ENCODE measurements at regions not wholly inside any gene's neighbourhood (a gene's known extent, or its start where the extent isn't known, plus 50 kb on each side); places are given as distances from the start of the nearest gene placed in this dataset.

DNA sequence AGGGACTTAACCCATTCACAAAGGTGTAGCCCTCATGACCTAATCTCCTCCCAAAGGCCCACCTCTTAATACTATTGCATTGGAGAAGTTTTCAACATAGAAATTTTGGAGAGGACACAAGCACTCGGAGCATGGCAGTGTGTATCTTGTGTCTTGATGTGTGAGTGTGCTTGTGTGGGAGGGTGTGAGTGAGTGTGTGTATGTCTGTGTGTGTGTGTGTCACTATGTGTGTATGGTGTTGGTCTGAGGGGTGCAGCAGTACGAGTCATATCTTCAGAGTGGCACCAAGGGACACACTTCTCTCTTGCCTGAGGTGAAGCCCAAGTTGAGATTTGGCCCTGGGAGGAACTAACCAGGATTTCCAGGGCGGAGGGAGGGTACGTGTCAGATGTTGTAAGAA, 73.7 kb downstream of the NAV1 start:
- Histone ChIP-seq H3K27me3 (replicated peaks in 1 of 4; ENCODE audit: control extremely low read depth in 1 of 4, control insufficient read depth in 3 of 4, insufficient read depth in 4 of 4, low read length in 3 of 4) (no peaks in the 10 kb centered on the region), H3K27ac (ENCODE audit: low read length in 2 of 2) (no peak overlapping the region), H3K9me3 (ENCODE audit: control extremely low read depth in 1 of 3, control insufficient read depth in 2 of 3, insufficient read depth in 1 of 3, low read length in 2 of 3) (no peaks in the 10 kb centered on the region), H2AFZ (ENCODE audit: insufficient read depth, low read depth, low read length, poor library complexity, severe bottlenecking) (no peak overlapping the region), H3K4me1 (ENCODE audit: control insufficient read depth in 2 of 2, insufficient read depth in 2 of 2, low read length in 2 of 2) (no peaks in the 10 kb centered on the region), H3K36me3 (replicated peaks in 1 of 2; ENCODE audit: control extremely low read depth in 1 of 2, control insufficient read depth in 1 of 2, extremely low read depth in 1 of 2, insufficient read depth in 2 of 2, low read length in 1 of 2) (no peaks in the 10 kb centered on the region), H3K79me2 (ENCODE audit: control insufficient read depth, insufficient read depth, low read length) (no peaks in the 10 kb centered on the region), H3K9ac (ENCODE audit: low read length) (no peak overlapping the region), H3K4me2 (replicated peaks; ENCODE audit: low read depth, low read length, poor library complexity, severe bottlenecking) (no peak overlapping the region), H4K20me1 (ENCODE audit: control insufficient read depth, insufficient read depth, low read length, poor library complexity, severe bottlenecking) (no peaks in the 10 kb centered on the region), H3K4me3 (ENCODE audit: control extremely low read depth in 1 of 5, extremely low read depth in 1 of 5, insufficient read depth in 1 of 5, low read depth in 2 of 5, low read length in 4 of 5) (no peak overlapping the region)
- Mint-ChIP-seq H3K27me3 (peaks cover 8% of the 10 kb centered on the region), H3K4me1 (no peaks in the 10 kb centered on the region), H3K27ac (no peak overlapping the region), H3K4me3 (no peak overlapping the region), H3K9me3 (ENCODE audit: insufficient read depth) (no peaks in the 10 kb centered on the region)
- no peak for TF ChIP-seq EZH2 (IDR thresholded peaks at IDR 0.05; ENCODE audit: borderline replicate concordance, insufficient read depth, low read depth, low read length, poor library complexity, severe bottlenecking)
- TF ChIP-seq, protein P1, sequence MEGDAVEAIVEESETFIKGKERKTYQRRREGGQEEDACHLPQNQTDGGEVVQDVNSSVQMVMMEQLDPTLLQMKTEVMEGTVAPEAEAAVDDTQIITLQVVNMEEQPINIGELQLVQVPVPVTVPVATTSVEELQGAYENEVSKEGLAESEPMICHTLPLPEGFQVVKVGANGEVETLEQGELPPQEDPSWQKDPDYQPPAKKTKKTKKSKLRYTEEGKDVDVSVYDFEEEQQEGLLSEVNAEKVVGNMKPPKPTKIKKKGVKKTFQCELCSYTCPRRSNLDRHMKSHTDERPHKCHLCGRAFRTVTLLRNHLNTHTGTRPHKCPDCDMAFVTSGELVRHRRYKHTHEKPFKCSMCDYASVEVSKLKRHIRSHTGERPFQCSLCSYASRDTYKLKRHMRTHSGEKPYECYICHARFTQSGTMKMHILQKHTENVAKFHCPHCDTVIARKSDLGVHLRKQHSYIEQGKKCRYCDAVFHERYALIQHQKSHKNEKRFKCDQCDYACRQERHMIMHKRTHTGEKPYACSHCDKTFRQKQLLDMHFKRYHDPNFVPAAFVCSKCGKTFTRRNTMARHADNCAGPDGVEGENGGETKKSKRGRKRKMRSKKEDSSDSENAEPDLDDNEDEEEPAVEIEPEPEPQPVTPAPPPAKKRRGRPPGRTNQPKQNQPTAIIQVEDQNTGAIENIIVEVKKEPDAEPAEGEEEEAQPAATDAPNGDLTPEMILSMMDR (IDR thresholded peaks at IDR 0.05) = no peak
- no peak for ATAC-seq (ENCODE audit: low read depth)
- DNase-seq = no peak
- ChIA-PET CTCF (no interaction called here), POLR2A (no interaction called here)
- 70% methylated on average over 4 of the region's 4 CpGs for WGBS (ENCODE audit: insufficient coverage)
- intact Hi-C loops (cut with micrococcal nuclease) = no loop called here

DNA sequence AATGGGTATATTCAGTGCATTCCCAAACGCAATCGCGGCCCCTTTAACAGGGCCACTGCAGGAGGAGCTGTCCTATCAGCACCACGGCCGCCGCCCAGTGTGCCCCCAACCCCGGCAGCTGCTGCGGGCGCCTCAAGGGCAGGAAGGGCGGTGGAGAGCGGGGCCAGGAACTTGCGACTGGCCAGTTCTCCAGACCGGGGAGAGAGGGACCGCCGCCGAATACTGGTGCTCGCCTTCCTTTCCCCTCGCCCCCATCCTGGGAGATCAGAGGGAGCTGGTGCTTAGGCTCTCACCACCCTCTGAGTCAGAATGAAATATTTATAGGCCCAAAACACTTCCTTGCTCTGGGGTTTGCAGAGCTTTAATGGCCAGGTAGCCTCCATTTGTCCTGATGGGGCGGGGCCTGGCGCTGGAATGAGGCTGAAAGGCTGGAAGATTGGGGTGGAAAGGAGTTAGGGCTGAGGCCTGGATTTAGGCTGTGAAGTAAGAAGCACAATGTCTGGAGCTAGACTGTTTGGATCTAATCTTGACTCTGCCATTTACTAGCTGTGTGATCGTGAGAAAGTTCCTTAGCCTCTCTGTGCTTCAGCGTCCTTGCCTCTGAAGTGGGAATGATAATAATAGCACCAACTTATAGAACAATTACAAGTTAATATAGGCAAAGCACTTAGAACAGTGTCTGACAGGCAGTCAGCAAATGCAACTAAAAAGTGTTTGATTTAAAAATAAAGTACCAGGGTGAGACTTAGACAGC, 75.5 kb downstream of the NAV1 start:
- Histone ChIP-seq H3K79me2 (ENCODE audit: control insufficient read depth, insufficient read depth, low read length) (no peaks in the 10 kb centered on the region), H4K20me1 (ENCODE audit: control insufficient read depth, insufficient read depth, low read length, poor library complexity, severe bottlenecking) (no peaks in the 10 kb centered on the region), H2AFZ (ENCODE audit: insufficient read depth, low read depth, low read length, poor library complexity, severe bottlenecking) (no peak overlapping the region), H3K9me3 (ENCODE audit: control extremely low read depth in 1 of 3, control insufficient read depth in 2 of 3, insufficient read depth in 1 of 3, low read length in 2 of 3) (no peaks in the 10 kb centered on the region), H3K36me3 (replicated peaks in 1 of 2; ENCODE audit: control extremely low read depth in 1 of 2, control insufficient read depth in 1 of 2, extremely low read depth in 1 of 2, insufficient read depth in 2 of 2, low read length in 1 of 2) (no peaks in the 10 kb centered on the region), H3K27me3 (replicated peaks in 1 of 4; ENCODE audit: control extremely low read depth in 1 of 4, control insufficient read depth in 3 of 4, insufficient read depth in 4 of 4, low read length in 3 of 4) (no peaks in the 10 kb centered on the region), H3K4me3 (ENCODE audit: control extremely low read depth in 1 of 5, extremely low read depth in 1 of 5, insufficient read depth in 1 of 5, low read depth in 2 of 5, low read length in 4 of 5) (no peak overlapping the region), H3K27ac (ENCODE audit: low read length in 2 of 2) (no peak overlapping the region), H3K4me2 (replicated peaks; ENCODE audit: low read depth, low read length, poor library complexity, severe bottlenecking) (no peak overlapping the region), H3K9ac (ENCODE audit: low read length) (no peak overlapping the region), H3K4me1 (ENCODE audit: control insufficient read depth in 2 of 2, insufficient read depth in 2 of 2, low read length in 2 of 2) (no peaks in the 10 kb centered on the region)
- Mint-ChIP-seq H3K4me3 (no peak overlapping the region), H3K4me1 (no peaks in the 10 kb centered on the region), H3K9me3 (ENCODE audit: insufficient read depth) (no peaks in the 10 kb centered on the region), H3K27me3 (peaks cover 5% of the 10 kb centered on the region), H3K27ac (no peak overlapping the region)
- POLR2A ChIA-PET = interaction anchor here (0.6 kb wide), 1 partner anchor 14 kb away, joined by 3 read pairs; no protein-coding TSS in a partner anchor
- TF ChIP-seq, protein P1 (IDR thresholded peaks at IDR 0.05) = no peak
- WGBS (ENCODE audit: insufficient coverage) = 70% methylated on average over 18 of the region's 22 CpGs
- no peak for DNase-seq
- no peak for ATAC-seq (ENCODE audit: low read depth)
- intact Hi-C loops (cut with micrococcal nuclease) = no loop called here
- CTCF ChIA-PET = no interaction called here

Measured in B cell (primary cell).